Thoracic aorta (tissue), 2 donors: ENCODE measurements at regions not wholly inside any gene's neighbourhood (a gene's known extent, or its start where the extent isn't known, plus 50 kb on each side); places are given as distances from the start of the nearest gene placed in this dataset.

Experiments
- ATAC-seq: fragments of 150-250 bp; one replicate; pipeline ENCODE4 v1.8.0; 2017; ENCODE audit warnings: low read depth; ENCODE audit not compliant: insufficient number of reproducible peaks, low FRiP score
- DNase-seq: peaks from one replicate; pipeline ENCODE4 v3.0.0-alpha.2; 2020; ENCODE audit warnings: low spot score
- H3K27ac ChIP-seq, 2 donors: fragments of 200-600 bp; sonication (generic); 1 replicate in 1 of 2; 2 replicates in 1 of 2; pipeline ENCODE4 v1.5.1; 2016; ENCODE audit warnings: mild to moderate bottlenecking in 2 of 2, moderate library complexity in 2 of 2
- H3K27me3 ChIP-seq: fragments of 200-600 bp; sonication (generic); replicated peaks from 2 replicates; pipeline ENCODE4 v1.6.0; 2016; ENCODE audit warnings: mild to moderate bottlenecking; ENCODE audit not compliant: insufficient read depth
- H3K36me3 ChIP-seq: fragments of 200-600 bp; sonication (generic); one replicate; pipeline ENCODE4 v1.5.1; 2016
- H3K4me1 ChIP-seq, 2 donors: fragments of 200-600 bp; sonication (generic); 1 replicate in 1 of 2; 2 replicates in 1 of 2; pipeline versions ENCODE4 v1.5.1 to v1.6.0; 2016; ENCODE audit warnings: low read depth in 2 of 2, mild to moderate bottlenecking in 1 of 2; ENCODE audit not compliant: control insufficient read depth in 1 of 2
- H3K4me3 ChIP-seq: fragments of 200-600 bp; sonication (generic); 2 replicates; pipeline ENCODE4 v1.5.1; 2016; ENCODE audit warnings: mild to moderate bottlenecking
- H3K9me3 ChIP-seq: fragments of 200-600 bp; sonication (generic); 2 replicates; pipeline ENCODE4 v1.5.1; 2016
- TF ChIP-seq, protein P1 (sequence below): fragments of 200-600 bp; sonication (generic); IDR thresholded peaks from one replicate; pipeline ENCODE4 v1.5.1; 2019; ENCODE audit warnings: antibody characterized with exemption

DNA sequence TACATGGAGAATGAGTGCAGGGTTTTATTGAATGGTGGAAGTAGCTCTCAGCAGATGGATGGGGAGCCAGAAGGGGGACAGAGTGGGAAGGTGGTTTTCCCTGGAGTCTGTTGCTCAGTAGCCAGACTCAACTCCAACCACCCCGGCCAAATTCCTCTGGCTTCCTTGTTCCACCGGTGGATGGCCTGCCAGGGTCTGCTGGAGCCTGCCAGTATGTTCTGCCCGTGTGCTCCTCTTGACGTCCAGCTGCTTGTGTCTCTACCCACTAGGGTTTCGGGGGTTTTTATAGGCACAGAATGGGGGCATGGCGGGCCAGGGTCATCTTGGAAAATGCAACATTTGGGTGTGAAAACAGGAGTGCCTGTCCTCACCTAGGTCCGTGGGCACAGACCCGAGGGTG lies 51.4 kb upstream of the KLF9 start:
- TF ChIP-seq, protein P1, sequence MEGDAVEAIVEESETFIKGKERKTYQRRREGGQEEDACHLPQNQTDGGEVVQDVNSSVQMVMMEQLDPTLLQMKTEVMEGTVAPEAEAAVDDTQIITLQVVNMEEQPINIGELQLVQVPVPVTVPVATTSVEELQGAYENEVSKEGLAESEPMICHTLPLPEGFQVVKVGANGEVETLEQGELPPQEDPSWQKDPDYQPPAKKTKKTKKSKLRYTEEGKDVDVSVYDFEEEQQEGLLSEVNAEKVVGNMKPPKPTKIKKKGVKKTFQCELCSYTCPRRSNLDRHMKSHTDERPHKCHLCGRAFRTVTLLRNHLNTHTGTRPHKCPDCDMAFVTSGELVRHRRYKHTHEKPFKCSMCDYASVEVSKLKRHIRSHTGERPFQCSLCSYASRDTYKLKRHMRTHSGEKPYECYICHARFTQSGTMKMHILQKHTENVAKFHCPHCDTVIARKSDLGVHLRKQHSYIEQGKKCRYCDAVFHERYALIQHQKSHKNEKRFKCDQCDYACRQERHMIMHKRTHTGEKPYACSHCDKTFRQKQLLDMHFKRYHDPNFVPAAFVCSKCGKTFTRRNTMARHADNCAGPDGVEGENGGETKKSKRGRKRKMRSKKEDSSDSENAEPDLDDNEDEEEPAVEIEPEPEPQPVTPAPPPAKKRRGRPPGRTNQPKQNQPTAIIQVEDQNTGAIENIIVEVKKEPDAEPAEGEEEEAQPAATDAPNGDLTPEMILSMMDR: no peak
- Histone ChIP-seq H3K4me1 (peaks cover 9 to 26% of the 10 kb centered on the region in 2 donors), H3K27ac (no peak overlapping the region), H3K27me3 (no peaks in the 10 kb centered on the region), H3K9me3 (no peaks in the 10 kb centered on the region), H3K36me3 (no peaks in the 10 kb centered on the region), H3K4me3 (no peak overlapping the region)
- DNase-seq (no peak), ATAC-seq (no peak)

DNA sequence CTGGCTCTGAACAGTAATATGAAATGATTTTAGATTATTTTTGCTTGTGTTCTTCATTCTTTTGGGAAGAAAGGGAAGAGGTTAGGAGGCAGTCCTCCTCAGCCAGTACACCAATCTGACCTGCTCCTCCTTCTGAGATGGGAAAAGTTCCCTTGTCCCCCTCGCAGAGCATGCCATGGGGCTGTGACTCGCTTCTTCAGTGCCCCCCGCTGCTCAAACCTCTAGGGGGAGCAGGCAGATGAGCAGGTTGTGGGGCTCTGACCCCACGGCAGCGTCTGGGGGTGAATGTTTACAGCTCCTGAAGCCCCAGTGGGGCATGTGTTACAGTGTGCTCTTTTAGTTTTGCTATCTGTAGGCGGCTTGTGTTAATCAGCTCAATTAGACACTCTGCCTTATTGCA lies 50.9 kb upstream of the KLF9 start:
- Histone ChIP-seq H3K27me3 (no peaks in the 10 kb centered on the region), H3K4me1 (peaks cover 5 to 21% of the 10 kb centered on the region in 2 donors), H3K36me3 (no peaks in the 10 kb centered on the region), H3K4me3 (no peak overlapping the region), H3K27ac (no peak overlapping the region), H3K9me3 (no peaks in the 10 kb centered on the region)
- ATAC-seq (no peak), DNase-seq (no peak)
- TF ChIP-seq, protein P1: no peak
